ENCODE measurements at regions not wholly inside any gene's neighbourhood (a gene's known extent, or its start where the extent isn't known, plus 50 kb on each side); places are given as distances from the start of the nearest gene placed in this dataset.

- CTCF ChIA-PET, result no interaction called here
- TF ChIP-seq TARDBP (IDR thresholded peaks at IDR 0.05), result no peak
- TF ChIP-seq LEF1 (IDR thresholded peaks at IDR 0.05; ENCODE audit: borderline replicate concordance), result no peak
- TF ChIP-seq BHLHE40 (IDR thresholded peaks at IDR 0.05; ENCODE audit: borderline replicate concordance), result no peak
- no peak for TF ChIP-seq SP1 (IDR thresholded peaks at IDR 0.05)
- TF ChIP-seq FOXM1 (IDR thresholded peaks at IDR 0.05; ENCODE audit: borderline replicate concordance), result no peak
- no peak for TF ChIP-seq ELF4 (IDR thresholded peaks at IDR 0.05)
- TF ChIP-seq NFRKB (IDR thresholded peaks at IDR 0.05), result no peak
- no peak for TF ChIP-seq ZNF384 (IDR thresholded peaks at IDR 0.05)
- no peak for TF ChIP-seq L3MBTL2 (conservative IDR thresholded peaks at IDR 0.05)
- no peak for TF ChIP-seq FOXK2 (IDR thresholded peaks at IDR 0.05)
- no peak for TF ChIP-seq CTBP1 (IDR thresholded peaks at IDR 0.05; ENCODE audit: borderline replicate concordance)
- TF ChIP-seq FOXA1 (IDR thresholded peaks at IDR 0.05), result no peak
- no peak for TF ChIP-seq PKNOX1 (IDR thresholded peaks at IDR 0.05)
- TF ChIP-seq SUZ12 (IDR thresholded peaks at IDR 0.05), result no peak
- TF ChIP-seq HDGF (IDR thresholded peaks at IDR 0.05; ENCODE audit: borderline replicate concordance), result no peak
- no peak for TF ChIP-seq ARNT (IDR thresholded peaks at IDR 0.05)
- no peak for DNase-seq (ENCODE audit: extremely low spot score)
- POLR2A ChIA-PET, result no interaction called here
These were observed 178.3 kb upstream of the SLC7A11 start for GRCh38 chr4:138420471-138420870.

DNA sequence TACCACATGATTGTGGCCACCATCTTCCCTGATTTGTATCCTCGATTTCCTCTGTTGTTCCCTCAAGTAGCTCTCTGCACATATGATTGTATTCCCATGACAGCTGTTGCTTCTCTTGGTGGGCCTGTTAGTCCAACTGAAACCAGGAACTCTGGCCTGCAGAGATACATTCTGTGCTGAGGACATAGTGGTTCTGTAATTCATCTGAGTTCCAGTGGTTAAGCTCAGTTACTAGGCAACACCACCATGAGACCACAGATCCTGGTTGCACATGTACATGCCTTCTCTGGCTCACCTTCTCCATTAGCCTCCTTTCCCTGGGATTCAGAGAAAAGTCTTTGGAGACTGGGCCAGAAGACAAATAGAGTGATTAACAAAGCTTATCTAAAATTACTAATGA, 172.1 kb upstream of the SLC7A11 start:
- TF ChIP-seq FOXK2 (IDR thresholded peaks at IDR 0.05) (no peak), ZNF384 (IDR thresholded peaks at IDR 0.05) (no peak), PKNOX1 (IDR thresholded peaks at IDR 0.05) (no peak), SP1 (IDR thresholded peaks at IDR 0.05) (no peak), L3MBTL2 (conservative IDR thresholded peaks at IDR 0.05) (no peak), CTBP1 (IDR thresholded peaks at IDR 0.05; ENCODE audit: borderline replicate concordance) (no peak), FOXM1 (IDR thresholded peaks at IDR 0.05; ENCODE audit: borderline replicate concordance) (no peak), NFRKB (IDR thresholded peaks at IDR 0.05) (no peak), SUZ12 (IDR thresholded peaks at IDR 0.05) (no peak), HDGF (IDR thresholded peaks at IDR 0.05; ENCODE audit: borderline replicate concordance) (no peak), BHLHE40 (IDR thresholded peaks at IDR 0.05; ENCODE audit: borderline replicate concordance) (no peak), FOXA1 (IDR thresholded peaks at IDR 0.05) (no peak), LEF1 (IDR thresholded peaks at IDR 0.05; ENCODE audit: borderline replicate concordance) (no peak), TARDBP (IDR thresholded peaks at IDR 0.05) (no peak)
- CTCF ChIA-PET, result interaction anchor here (1.0 kb wide), 1 partner anchor 9 kb away, joined by 5 read pairs; no protein-coding TSS in a partner anchor
- no peak for DNase-seq (ENCODE audit: extremely low spot score)
- POLR2A ChIA-PET, result interaction anchor here (1.3 kb wide), 1 partner anchor 172 kb away, joined by 4 read pairs; the partner anchor contains the start of gene SLC7A11

- no peak for DNase-seq (ENCODE audit: extremely low spot score)
- POLR2A ChIA-PET, result no interaction called here
- CTCF ChIA-PET, result no interaction called here
- TF ChIP-seq L3MBTL2 (conservative IDR thresholded peaks at IDR 0.05) (no peak), HDGF (IDR thresholded peaks at IDR 0.05; ENCODE audit: borderline replicate concordance) (no peak), PKNOX1 (IDR thresholded peaks at IDR 0.05) (no peak), ELF4 (IDR thresholded peaks at IDR 0.05) (no peak), FOXK2 (IDR thresholded peaks at IDR 0.05) (no peak), ARNT (IDR thresholded peaks at IDR 0.05) (no peak), SUZ12 (IDR thresholded peaks at IDR 0.05) (no peak), BHLHE40 (IDR thresholded peaks at IDR 0.05; ENCODE audit: borderline replicate concordance) (no peak), SP1 (IDR thresholded peaks at IDR 0.05) (no peak), FOXA1 (IDR thresholded peaks at IDR 0.05) (no peak), ZNF384 (IDR thresholded peaks at IDR 0.05) (no peak), TARDBP (IDR thresholded peaks at IDR 0.05) (no peak), FOXM1 (IDR thresholded peaks at IDR 0.05; ENCODE audit: borderline replicate concordance) (no peak), CTBP1 (IDR thresholded peaks at IDR 0.05; ENCODE audit: borderline replicate concordance) (no peak), NFRKB (IDR thresholded peaks at IDR 0.05) (no peak), LEF1 (IDR thresholded peaks at IDR 0.05; ENCODE audit: borderline replicate concordance) (no peak)
These were observed 171.1 kb upstream of the SLC7A11 start for GRCh38 chr4:138413273-138413672.

GRCh38 chr4:138412847-138413246, 170.7 kb upstream of the SLC7A11 start:
- ChIA-PET CTCF (no interaction called here), POLR2A (no interaction called here)
- TF ChIP-seq FOXA1 (IDR thresholded peaks at IDR 0.05), result no peak
- TF ChIP-seq ARNT (IDR thresholded peaks at IDR 0.05), result no peak
- no peak for TF ChIP-seq ZNF384 (IDR thresholded peaks at IDR 0.05)
- TF ChIP-seq FOXM1 (IDR thresholded peaks at IDR 0.05; ENCODE audit: borderline replicate concordance), result no peak
- TF ChIP-seq NFRKB (IDR thresholded peaks at IDR 0.05), result no peak
- DNase-seq (ENCODE audit: extremely low spot score), result no peak

DNA sequence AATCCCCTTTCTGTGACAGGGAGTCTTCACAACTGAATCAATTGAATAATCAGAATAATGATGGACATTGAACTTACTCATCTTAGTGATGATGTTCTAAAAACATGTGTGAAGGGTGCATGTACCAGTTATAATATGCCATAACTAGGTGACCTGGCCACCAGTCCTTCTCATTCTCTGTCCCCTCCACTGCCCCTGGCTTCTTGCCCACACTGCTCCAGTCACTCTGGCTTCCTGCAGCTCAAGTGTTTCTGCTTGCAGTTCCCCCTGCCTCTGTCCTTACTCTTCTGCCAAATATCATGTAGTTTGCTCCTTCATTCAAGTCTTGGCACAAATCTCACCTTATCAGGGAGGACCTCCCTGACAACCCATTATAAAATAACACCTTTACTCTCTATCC, 168.1 kb upstream of the SLC7A11 start:
- ChIA-PET CTCF (no interaction called here), POLR2A (no interaction called here)
- no peak for DNase-seq (ENCODE audit: extremely low spot score)
- no peak for TF ChIP-seq LEF1 (IDR thresholded peaks at IDR 0.05; ENCODE audit: borderline replicate concordance)
- no peak for TF ChIP-seq NFRKB (IDR thresholded peaks at IDR 0.05)
- no peak for TF ChIP-seq CTBP1 (IDR thresholded peaks at IDR 0.05; ENCODE audit: borderline replicate concordance)
- TF ChIP-seq L3MBTL2 (conservative IDR thresholded peaks at IDR 0.05), result no peak
- no peak for TF ChIP-seq SUZ12 (IDR thresholded peaks at IDR 0.05)
- TF ChIP-seq FOXM1 (IDR thresholded peaks at IDR 0.05; ENCODE audit: borderline replicate concordance), result no peak

GRCh38 chr4:138409670-138410069, 167.5 kb upstream of the SLC7A11 start:
- TF ChIP-seq FOXK2 (IDR thresholded peaks at IDR 0.05) (no peak), FOXM1 (IDR thresholded peaks at IDR 0.05; ENCODE audit: borderline replicate concordance) (no peak), ZNF384 (IDR thresholded peaks at IDR 0.05) (no peak), PKNOX1 (IDR thresholded peaks at IDR 0.05) (no peak), HDGF (IDR thresholded peaks at IDR 0.05; ENCODE audit: borderline replicate concordance) (no peak), L3MBTL2 (conservative IDR thresholded peaks at IDR 0.05) (no peak), TARDBP (IDR thresholded peaks at IDR 0.05) (no peak), SUZ12 (IDR thresholded peaks at IDR 0.05) (no peak), FOXA1 (IDR thresholded peaks at IDR 0.05) (no peak), ARNT (IDR thresholded peaks at IDR 0.05) (no peak), LEF1 (IDR thresholded peaks at IDR 0.05; ENCODE audit: borderline replicate concordance) (no peak), SP1 (IDR thresholded peaks at IDR 0.05) (no peak), CTBP1 (IDR thresholded peaks at IDR 0.05; ENCODE audit: borderline replicate concordance) (no peak), NFRKB (IDR thresholded peaks at IDR 0.05) (no peak), BHLHE40 (IDR thresholded peaks at IDR 0.05; ENCODE audit: borderline replicate concordance) (no peak), ELF4 (IDR thresholded peaks at IDR 0.05) (no peak)
- ChIA-PET CTCF (no interaction called here), POLR2A (no interaction called here)
- DNase-seq (ENCODE audit: extremely low spot score), result no peak

Data from HEK293T (cell line).